Neural cell (in vitro differentiated cells): ENCODE measurements at regions not wholly inside any gene's neighbourhood (a gene's known extent, or its start where the extent isn't known, plus 50 kb on each side); places are given as distances from the start of the nearest gene placed in this dataset.

Experiments used
- H2AFZ ChIP-seq: fragments of 200-600, 300-800 bp; sonication (generic), shearing (Covaris generic); 2 replicates; pipeline ENCODE4 v1.6.0; 2014; ENCODE audit warnings: low read depth, mild to moderate bottlenecking, antibody characterized with exemption, low read length, moderate library complexity
- H3F3A ChIP-seq: fragments of 200-600 bp; shearing (Covaris generic); 2 replicates; pipeline ENCODE4 v1.6.1; 2016; ENCODE audit warnings: mild to moderate bottlenecking, moderate library complexity, mixed read lengths, antibody characterized with exemption, low read length; ENCODE audit not compliant: insufficient read depth, poor library complexity, severe bottlenecking
- H3K27ac ChIP-seq: fragments of 200-600, 300-800 bp; sonication (generic), shearing (Covaris generic); 2 replicates; pipeline ENCODE4 v1.5.1; 2014; ENCODE audit warnings: mild to moderate bottlenecking, low read length, moderate library complexity
- H3K27me3 ChIP-seq: fragments of 300-800, 200-600 bp; sonication (generic), shearing (Covaris generic); 2 replicates; pipeline ENCODE4 v1.6.0; 2014; ENCODE audit warnings: mild to moderate bottlenecking, low read depth, low read length, moderate library complexity; ENCODE audit not compliant: insufficient read depth
- H3K36me3 ChIP-seq: fragments of 300-800, 200-600 bp; sonication (generic), shearing (Covaris generic); 2 replicates; pipeline ENCODE4 v1.5.1; 2014; ENCODE audit warnings: mild to moderate bottlenecking, antibody characterized with exemption, low read length, moderate library complexity; ENCODE audit not compliant: insufficient read depth
- H3K4me2 ChIP-seq: fragments of 300-800, 200-600 bp; sonication (generic), shearing (Covaris generic); 2 replicates; pipeline ENCODE4 v1.6.0; 2014; ENCODE audit warnings: mild to moderate bottlenecking, low read length
- H3K4me3 ChIP-seq: fragments of 300-800, 200-600 bp; sonication (generic), shearing (Covaris generic); 2 replicates; pipeline ENCODE4 v1.5.1; 2014; ENCODE audit warnings: mild to moderate bottlenecking, low read length, moderate library complexity
- H3K79me2 ChIP-seq: fragments of 200-600 bp; shearing (Covaris generic); replicated peaks from 2 replicates; pipeline ENCODE4 v1.6.0; 2014; ENCODE audit warnings: mild to moderate bottlenecking, low read length, moderate library complexity; ENCODE audit not compliant: insufficient read depth
- H3K9ac ChIP-seq: fragments of 300-800, 200-600 bp; sonication (generic), shearing (Covaris generic); 2 replicates; pipeline ENCODE4 v1.6.1; 2016; ENCODE audit warnings: mild to moderate bottlenecking, low read length, mixed read lengths
- H3K9me2 ChIP-seq: fragments of 200-600 bp; shearing (Covaris generic); 2 replicates; pipeline ENCODE4 v1.6.1; 2016; ENCODE audit warnings: mild to moderate bottlenecking, low read length, mixed read lengths; ENCODE audit not compliant: insufficient read depth
- H3K9me3 ChIP-seq: fragments of 200-600, 300-800 bp; sonication (generic), shearing (Covaris generic); 2 replicates; pipeline ENCODE4 v1.6.1; 2016; ENCODE audit warnings: mild to moderate bottlenecking, mixed run types, low read length, moderate library complexity, mixed read lengths
- H4K20me1 ChIP-seq: fragments of 200-600 bp; shearing (Covaris generic); 2 replicates; pipeline ENCODE4 v1.6.1; 2016; ENCODE audit warnings: mild to moderate bottlenecking, mixed run types; ENCODE audit not compliant: insufficient read depth
- EP300 ChIP-seq: fragments of 450-650 bp; conservative IDR thresholded peaks from 2 replicates; pipeline ENCODE4 v1.6.1; 2014; ENCODE audit warnings: antibody characterized with exemption, mild to moderate bottlenecking, moderate library complexity; ENCODE audit not compliant: poor library complexity, severe bottlenecking
- EZH2 ChIP-seq: fragments of 200-600, 300-800 bp; shearing (Covaris generic), sonication (generic); IDR thresholded peaks from 2 replicates; pipeline ENCODE4 v1.6.1; 2014; ENCODE audit warnings: antibody characterized with exemption, low read length, borderline replicate concordance, mild to moderate bottlenecking; ENCODE audit not compliant: insufficient read depth, poor library complexity, severe bottlenecking
- MXI1 ChIP-seq: fragments of 450-650 bp; conservative IDR thresholded peaks from 2 replicates; pipeline ENCODE4 v1.6.1; 2014; ENCODE audit warnings: antibody characterized with exemption, mild to moderate bottlenecking; ENCODE audit not compliant: poor library complexity, severe bottlenecking
- POLR2AphosphoS5 ChIP-seq: IDR thresholded peaks from 2 replicates; pipeline ENCODE4 v1.6.1; 2012
- RAD21 ChIP-seq: fragments of 450-650 bp; conservative IDR thresholded peaks from 2 replicates; pipeline ENCODE4 v1.6.1; 2014; ENCODE audit warnings: antibody characterized with exemption, mild to moderate bottlenecking, moderate library complexity
- SMC3 ChIP-seq: fragments of 450-650 bp; conservative IDR thresholded peaks from 2 replicates; pipeline ENCODE4 v1.6.1; 2014; ENCODE audit warnings: antibody characterized with exemption, mild to moderate bottlenecking, moderate library complexity; ENCODE audit not compliant: poor library complexity
- TAF1 ChIP-seq: IDR thresholded peaks from 2 replicates; pipeline ENCODE4 v1.6.1; 2012; ENCODE audit warnings: low read depth
- TF ChIP-seq, protein P1 (sequence below): fragments of 450-650 bp; IDR thresholded peaks from 2 replicates; pipeline ENCODE4 v1.5.1; 2014; ENCODE audit warnings: antibody characterized with exemption, mild to moderate bottlenecking, moderate library complexity; ENCODE audit not compliant: poor library complexity, severe bottlenecking
- TF ChIP-seq, protein P2 (sequence below): IDR thresholded peaks from 2 replicates; pipeline ENCODE4 v1.6.1; 2012; ENCODE audit warnings: borderline replicate concordance

DNA sequence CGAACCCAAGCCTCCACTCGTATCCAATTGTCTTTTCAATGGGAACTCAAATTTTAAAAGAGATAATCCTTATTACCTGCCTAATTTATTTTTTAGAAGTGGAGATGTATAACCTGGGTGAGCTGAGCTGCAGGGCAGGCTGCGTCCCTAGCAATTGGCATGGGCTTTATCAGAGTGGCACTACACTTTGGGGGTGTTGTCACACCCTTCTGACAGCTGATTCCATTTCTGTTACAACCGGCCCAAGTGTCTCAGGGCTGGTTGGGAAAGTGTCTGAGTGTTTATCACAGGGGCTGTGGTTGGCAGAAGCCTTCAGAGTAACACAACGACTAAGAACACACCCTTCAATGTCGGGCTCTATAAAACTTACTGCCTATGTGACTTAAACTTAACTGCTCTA lies 295.0 kb downstream of the SMAD2 start:
- no peaks in the 10 kb centered on the region for H3F3A ChIP-seq
- H3K9ac ChIP-seq, result no peak overlapping the region
- H3K27me3 ChIP-seq, result no peaks in the 10 kb centered on the region
- H3K79me2 ChIP-seq, result no peaks in the 10 kb centered on the region
- H3K9me2 ChIP-seq, result no peaks in the 10 kb centered on the region
- no peak overlapping the region for H3K27ac ChIP-seq
- H3K9me3 ChIP-seq, result no peaks in the 10 kb centered on the region
- H2AFZ ChIP-seq, result no peak overlapping the region
- TF ChIP-seq RAD21 (no peak), POLR2AphosphoS5 (no peak), EP300 (no peak), TAF1 (no peak)
- no peaks in the 10 kb centered on the region for H3K36me3 ChIP-seq
- no peak overlapping the region for H3K4me3 ChIP-seq
- no peaks in the 10 kb centered on the region for H4K20me1 ChIP-seq
- no peak overlapping the region for H3K4me2 ChIP-seq

DNA sequence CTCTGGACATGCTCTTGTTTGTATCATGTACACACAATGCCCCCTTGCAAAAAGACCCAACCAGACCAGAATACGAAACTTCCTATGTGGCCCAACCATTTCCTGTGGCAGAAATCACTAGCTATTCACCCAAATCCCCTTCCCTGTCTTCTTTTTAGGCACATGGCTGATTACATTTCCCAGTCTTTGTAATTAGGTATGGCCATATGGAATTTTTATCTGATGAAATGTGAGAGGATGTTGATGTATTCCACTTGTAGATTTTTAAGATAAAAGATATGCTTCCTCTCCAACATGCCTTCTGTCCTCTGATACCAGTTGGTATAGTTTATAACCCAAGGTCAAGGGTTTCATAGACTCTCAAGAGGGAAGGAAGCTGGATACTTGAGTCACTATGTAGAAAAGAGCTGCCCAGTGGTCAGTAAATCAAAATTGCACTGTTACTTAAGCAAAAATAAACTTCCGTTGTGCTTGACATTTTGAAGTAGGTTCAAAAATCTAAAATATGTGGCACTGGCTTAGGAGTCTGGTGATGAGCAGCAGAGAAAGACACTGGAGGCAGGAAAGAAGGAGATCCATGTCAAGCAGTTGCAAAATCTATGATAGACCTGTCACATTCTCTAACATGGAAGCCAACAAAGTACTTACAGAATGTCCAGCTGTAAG lies 297.4 kb downstream of the SMAD2 start:
- Histone ChIP-seq H3K9me2 (no peaks in the 10 kb centered on the region), H3K79me2 (no peaks in the 10 kb centered on the region), H3K27me3 (no peaks in the 10 kb centered on the region), H3K4me3 (no peak overlapping the region), H3K9ac (no peak overlapping the region), H3K27ac (no peak overlapping the region), H2AFZ (no peak overlapping the region), H3F3A (no peaks in the 10 kb centered on the region), H3K36me3 (no peaks in the 10 kb centered on the region), H4K20me1 (no peaks in the 10 kb centered on the region), H3K4me2 (no peak overlapping the region), H3K9me3 (no peaks in the 10 kb centered on the region)
- TF ChIP-seq EP300, result no peak
- no peak for TF ChIP-seq MXI1
- no peak for TF ChIP-seq TAF1
- TF ChIP-seq, protein P1, sequence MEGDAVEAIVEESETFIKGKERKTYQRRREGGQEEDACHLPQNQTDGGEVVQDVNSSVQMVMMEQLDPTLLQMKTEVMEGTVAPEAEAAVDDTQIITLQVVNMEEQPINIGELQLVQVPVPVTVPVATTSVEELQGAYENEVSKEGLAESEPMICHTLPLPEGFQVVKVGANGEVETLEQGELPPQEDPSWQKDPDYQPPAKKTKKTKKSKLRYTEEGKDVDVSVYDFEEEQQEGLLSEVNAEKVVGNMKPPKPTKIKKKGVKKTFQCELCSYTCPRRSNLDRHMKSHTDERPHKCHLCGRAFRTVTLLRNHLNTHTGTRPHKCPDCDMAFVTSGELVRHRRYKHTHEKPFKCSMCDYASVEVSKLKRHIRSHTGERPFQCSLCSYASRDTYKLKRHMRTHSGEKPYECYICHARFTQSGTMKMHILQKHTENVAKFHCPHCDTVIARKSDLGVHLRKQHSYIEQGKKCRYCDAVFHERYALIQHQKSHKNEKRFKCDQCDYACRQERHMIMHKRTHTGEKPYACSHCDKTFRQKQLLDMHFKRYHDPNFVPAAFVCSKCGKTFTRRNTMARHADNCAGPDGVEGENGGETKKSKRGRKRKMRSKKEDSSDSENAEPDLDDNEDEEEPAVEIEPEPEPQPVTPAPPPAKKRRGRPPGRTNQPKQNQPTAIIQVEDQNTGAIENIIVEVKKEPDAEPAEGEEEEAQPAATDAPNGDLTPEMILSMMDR, result no peak
- TF ChIP-seq SMC3, result no peak
- no peak for TF ChIP-seq POLR2AphosphoS5
- no peak for TF ChIP-seq EZH2
- TF ChIP-seq RAD21, result no peak
- TF ChIP-seq, protein P2, sequence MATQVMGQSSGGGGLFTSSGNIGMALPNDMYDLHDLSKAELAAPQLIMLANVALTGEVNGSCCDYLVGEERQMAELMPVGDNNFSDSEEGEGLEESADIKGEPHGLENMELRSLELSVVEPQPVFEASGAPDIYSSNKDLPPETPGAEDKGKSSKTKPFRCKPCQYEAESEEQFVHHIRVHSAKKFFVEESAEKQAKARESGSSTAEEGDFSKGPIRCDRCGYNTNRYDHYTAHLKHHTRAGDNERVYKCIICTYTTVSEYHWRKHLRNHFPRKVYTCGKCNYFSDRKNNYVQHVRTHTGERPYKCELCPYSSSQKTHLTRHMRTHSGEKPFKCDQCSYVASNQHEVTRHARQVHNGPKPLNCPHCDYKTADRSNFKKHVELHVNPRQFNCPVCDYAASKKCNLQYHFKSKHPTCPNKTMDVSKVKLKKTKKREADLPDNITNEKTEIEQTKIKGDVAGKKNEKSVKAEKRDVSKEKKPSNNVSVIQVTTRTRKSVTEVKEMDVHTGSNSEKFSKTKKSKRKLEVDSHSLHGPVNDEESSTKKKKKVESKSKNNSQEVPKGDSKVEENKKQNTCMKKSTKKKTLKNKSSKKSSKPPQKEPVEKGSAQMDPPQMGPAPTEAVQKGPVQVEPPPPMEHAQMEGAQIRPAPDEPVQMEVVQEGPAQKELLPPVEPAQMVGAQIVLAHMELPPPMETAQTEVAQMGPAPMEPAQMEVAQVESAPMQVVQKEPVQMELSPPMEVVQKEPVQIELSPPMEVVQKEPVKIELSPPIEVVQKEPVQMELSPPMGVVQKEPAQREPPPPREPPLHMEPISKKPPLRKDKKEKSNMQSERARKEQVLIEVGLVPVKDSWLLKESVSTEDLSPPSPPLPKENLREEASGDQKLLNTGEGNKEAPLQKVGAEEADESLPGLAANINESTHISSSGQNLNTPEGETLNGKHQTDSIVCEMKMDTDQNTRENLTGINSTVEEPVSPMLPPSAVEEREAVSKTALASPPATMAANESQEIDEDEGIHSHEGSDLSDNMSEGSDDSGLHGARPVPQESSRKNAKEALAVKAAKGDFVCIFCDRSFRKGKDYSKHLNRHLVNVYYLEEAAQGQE, result no peak
